Liver (tissue), 8 donors: ENCODE measurements at regions not wholly inside any gene's neighbourhood (a gene's known extent, or its start where the extent isn't known, plus 50 kb on each side); places are given as distances from the start of the nearest gene placed in this dataset.

Source experiments
- DNase-seq: peaks from one replicate; pipeline ENCODE4 v3.0.0-alpha.2; 2017; ENCODE audit warnings: low spot score
- H3K27ac ChIP-seq, 2 donors: one replicate each; pipeline ENCODE4 v1.7.0; 2013; ENCODE audit warnings: inconsistent platforms in 2 of 2, low read length in 2 of 2, control low read depth in 1 of 2, low read depth in 1 of 2, mild to moderate bottlenecking in 1 of 2
- H3K27me3 ChIP-seq, 4 donors: one replicate each; pipeline versions ENCODE4 v1.6.1 to v1.7.0; 2013; ENCODE audit warnings: low read length in 3 of 4, inconsistent platforms in 1 of 4, mild to moderate bottlenecking in 1 of 4, moderate library complexity in 1 of 4; ENCODE audit not compliant: control insufficient read depth in 4 of 4, insufficient read depth in 4 of 4
- H3K36me3 ChIP-seq, 4 donors: one replicate each; pipeline versions ENCODE4 v1.6.1 to v1.7.0; 2013; ENCODE audit warnings: low read length in 3 of 4, mild to moderate bottlenecking in 3 of 4, low read depth in 1 of 4, moderate library complexity in 1 of 4; ENCODE audit not compliant: control insufficient read depth in 4 of 4, insufficient read depth in 3 of 4
- H3K4me1 ChIP-seq, 4 donors: one replicate each; pipeline versions ENCODE4 v1.6.1 to v1.7.0; 2013; ENCODE audit warnings: low read length in 3 of 4, mild to moderate bottlenecking in 3 of 4, moderate library complexity in 1 of 4; ENCODE audit not compliant: control insufficient read depth in 4 of 4, insufficient read depth in 4 of 4
- H3K4me3 ChIP-seq, 3 donors: one replicate each; pipeline versions ENCODE4 v1.6.1 to v1.7.0; 2013; ENCODE audit warnings: low read length in 3 of 3, control low read depth in 1 of 3, low read depth in 1 of 3, mild to moderate bottlenecking in 1 of 3
- H3K9ac ChIP-seq, 2 donors: one replicate each; pipeline ENCODE4 v1.7.0; 2013; ENCODE audit warnings: low read length in 2 of 2, mild to moderate bottlenecking in 2 of 2, moderate library complexity in 2 of 2, control low read depth in 1 of 2, low read depth in 1 of 2
- H3K9me3 ChIP-seq, 4 donors: one replicate each; pipeline versions ENCODE4 v1.6.1 to v1.7.0; 2013; ENCODE audit warnings: low read length in 3 of 4; ENCODE audit not compliant: control insufficient read depth in 4 of 4
- CTCF ChIP-seq: fragments of 150-350 bp; IDR thresholded peaks from 2 replicates; pipeline ENCODE4 v1.5.1; 2017; ENCODE audit warnings: improper control_type of control experiment, low read depth, low read length; ENCODE audit not compliant: missing input control
- FOXA1 ChIP-seq: IDR thresholded peaks from 2 replicates; pipeline ENCODE4 v1.6.1; 2016; ENCODE audit warnings: antibody characterized with exemption
- FOXA2 ChIP-seq: IDR thresholded peaks from 2 replicates; pipeline ENCODE4 v1.6.1; 2016; ENCODE audit warnings: antibody characterized with exemption
- HNF4A ChIP-seq, 2 donors: conservative IDR thresholded peaks; 2 replicates each; pipeline ENCODE4 v1.6.1; 2016; ENCODE audit warnings: antibody characterized with exemption in 2 of 2, mild to moderate bottlenecking in 2 of 2
- JUND ChIP-seq, 2 donors: IDR thresholded peaks; 2 replicates each; pipeline ENCODE4 v1.6.1; 2016; ENCODE audit warnings: antibody characterized with exemption in 2 of 2
- MAX ChIP-seq: IDR thresholded peaks from 2 replicates; pipeline ENCODE4 v1.6.1; 2016; ENCODE audit warnings: antibody characterized with exemption
- NR2F2 ChIP-seq: IDR thresholded peaks from 2 replicates; pipeline ENCODE4 v1.6.1; 2016; ENCODE audit warnings: antibody characterized with exemption
- RAD21 ChIP-seq, 2 donors: IDR thresholded peaks; 2 replicates each; pipeline ENCODE4 v1.6.1; 2016; ENCODE audit warnings: antibody characterized with exemption in 2 of 2, mild to moderate bottlenecking in 2 of 2
- REST ChIP-seq: IDR thresholded peaks from 2 replicates; pipeline ENCODE4 v1.6.1; 2016; ENCODE audit warnings: antibody characterized with exemption, mild to moderate bottlenecking
- RXRA ChIP-seq, 2 donors: IDR thresholded peaks; 2 replicates each; pipeline ENCODE4 v1.6.1; 2017 to 2018; ENCODE audit warnings: antibody characterized with exemption in 2 of 2, mild to moderate bottlenecking in 1 of 2
- SP1 ChIP-seq: IDR thresholded peaks from 2 replicates; pipeline ENCODE4 v1.6.1; 2018; ENCODE audit warnings: antibody characterized with exemption, mild to moderate bottlenecking
- TAF1 ChIP-seq: conservative IDR thresholded peaks from 2 replicates; pipeline ENCODE4 v1.6.1; 2016; ENCODE audit warnings: antibody characterized with exemption, mild to moderate bottlenecking
- ZBTB33 ChIP-seq: IDR thresholded peaks from 2 replicates; pipeline ENCODE4 v1.6.1; 2016; ENCODE audit warnings: antibody characterized with exemption
- WGBS: extraction: QIAGEN DNeasy Blood & Tissue Kit; methylation state at CpG from one replicate; pipeline ENCODE4 v1.1.7; 2013; 5-methylcytosine and 5-hydroxymethylcytosine counted together
- donor health status: healthy.
- donor health status: healthy.
- donor health status: healthy.
- donor health status: healthy.
- donor health status: healthy.

GRCh38 chr7:9302436-9302835, 869.0 kb downstream of the NXPH1 start (continued):
- TF ChIP-seq REST, result no peak

GRCh38 chr7:9307131-9307530, 873.7 kb downstream of the NXPH1 start:
- no peaks in the 10 kb centered on the region for H3K4me1 ChIP-seq
- H3K9me3 ChIP-seq, result no peaks in the 10 kb centered on the region
- H3K36me3 ChIP-seq, result no peaks in the 10 kb centered on the region
- H3K27ac ChIP-seq, result no peak overlapping the region
- H3K4me3 ChIP-seq, result no peak overlapping the region
- H3K27me3 ChIP-seq, result no peaks in the 10 kb centered on the region
- TF ChIP-seq FOXA1 (no peak), SP1 (no peak), TAF1 (no peak), REST (no peak), RAD21 (IDR thresholded peaks at IDR 0.05) (no peak), CTCF (no peak), ZBTB33 (no peak), RXRA (IDR thresholded peaks at IDR 0.05) (no peak), HNF4A (conservative IDR thresholded peaks at IDR 0.05) (no peak), JUND (IDR thresholded peaks at IDR 0.05) (no peak), MAX (no peak), FOXA2 (no peak), NR2F2 (no peak)
- no peak for DNase-seq
- WGBS, result 79% methylated on average over 1 of the region's 1 CpG
- H3K9ac ChIP-seq, result no peak overlapping the region
